ENCODE measurements at regions not wholly inside any gene's neighbourhood (a gene's known extent, or its start where the extent isn't known, plus 50 kb on each side); places are given as distances from the start of the nearest gene placed in this dataset.

DNA sequence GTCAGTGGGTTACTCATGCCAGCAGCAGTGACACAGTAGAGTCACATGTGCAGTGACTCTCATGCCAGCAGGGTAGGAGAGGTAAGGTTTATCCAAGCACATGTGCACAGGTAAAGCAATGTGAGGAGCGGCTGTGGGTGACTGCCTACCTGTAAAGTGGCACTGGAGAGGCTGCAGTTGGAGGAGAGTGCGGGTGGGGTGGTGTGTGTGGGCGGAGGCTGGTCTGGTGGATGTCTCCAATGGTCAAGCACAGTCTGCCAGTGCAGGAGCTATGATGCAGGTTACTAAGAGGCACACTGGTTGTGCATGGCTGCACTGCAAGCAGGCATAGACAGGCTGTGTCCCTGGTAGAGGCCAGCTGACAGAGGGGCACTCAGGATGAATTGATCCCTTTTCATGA is 588.2 kb upstream of the FTMT start:
- TF ChIP-seq POLR2A (IDR thresholded peaks at IDR 0.05) (no peak), POLR2AphosphoS5 (IDR thresholded peaks at IDR 0.05) (no peak)

All from transverse colon (tissue), 3 donors.